HG03108 (cell line): ENCODE measurements at regions not wholly inside any gene's neighbourhood (a gene's known extent, or its start where the extent isn't known, plus 50 kb on each side); places are given as distances from the start of the nearest gene placed in this dataset.
"Not testable (repeated sequence)": the region's sequence is repeated elsewhere in the genome, so short reads cannot be mapped to it uniquely, and the experiment has no call there.

Experiments
- ATAC-seq: cut with Tn5 transposase; IDR thresholded peaks from one replicate; pipeline ENCODE4 v1.9.1; 2021; ENCODE audit warnings: moderate library complexity; ENCODE audit not compliant: unreplicated experiment

DNA sequence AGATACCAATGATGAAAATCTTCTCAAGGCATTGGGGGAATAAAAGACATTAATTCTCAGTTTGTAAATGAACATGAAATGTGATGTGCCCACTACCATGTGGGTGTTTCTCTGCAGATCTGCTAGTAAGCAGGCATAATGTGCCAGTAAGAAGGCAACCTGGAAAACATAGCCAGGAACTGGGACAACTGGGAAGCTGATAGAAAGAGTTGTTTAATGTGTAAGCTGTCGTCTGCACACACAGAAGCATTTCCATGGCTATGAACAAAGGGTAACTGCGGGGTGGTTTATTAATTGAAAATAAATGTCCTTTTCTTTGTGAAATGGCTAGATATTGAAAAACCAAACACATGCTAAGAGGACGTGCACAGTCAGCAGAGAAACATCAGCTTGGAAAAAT lies 52.0 kb downstream of the ZC3H11B start:
- ATAC-seq = no peak

DNA sequence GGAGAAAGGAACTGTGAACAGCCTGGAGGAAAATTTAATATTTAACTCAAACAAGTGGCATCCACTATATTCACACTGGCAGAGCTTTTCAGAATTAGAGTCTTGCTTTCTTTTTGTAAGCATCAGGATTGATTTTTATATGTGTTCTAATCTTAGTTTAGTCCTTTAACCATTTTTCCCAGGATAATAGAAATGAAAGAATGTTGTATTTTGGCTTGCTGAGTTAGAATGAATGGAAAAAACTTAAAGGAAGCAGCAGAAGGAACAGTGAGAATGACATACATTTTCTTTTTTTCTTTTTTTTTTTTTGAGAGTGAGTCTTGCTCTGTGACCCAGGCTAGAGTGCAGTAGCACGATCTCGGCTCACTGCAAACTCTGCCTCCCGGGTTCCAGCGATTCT lies 53.0 kb downstream of the ZC3H11B start:
- ATAC-seq = no peak

DNA sequence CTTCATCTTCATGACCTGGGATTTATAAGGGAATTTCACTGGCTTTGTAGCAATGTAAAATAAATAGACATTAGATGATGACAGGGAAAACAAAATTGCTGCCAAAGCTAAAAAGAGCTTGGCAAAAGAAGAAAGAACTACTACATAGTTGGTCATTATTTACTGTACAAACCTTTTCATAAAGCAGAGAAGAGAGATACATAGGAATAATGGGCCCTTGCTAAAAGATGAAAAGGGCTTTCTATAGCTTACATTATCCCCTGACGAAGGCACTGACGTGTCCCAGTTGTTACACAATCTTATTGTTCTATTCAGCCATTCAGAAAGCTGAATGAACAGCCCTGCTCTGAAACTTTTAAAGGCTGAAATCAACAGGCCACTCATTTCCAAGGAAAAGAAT lies 57.1 kb downstream of the ZC3H11B start:
- ATAC-seq = no peak

DNA sequence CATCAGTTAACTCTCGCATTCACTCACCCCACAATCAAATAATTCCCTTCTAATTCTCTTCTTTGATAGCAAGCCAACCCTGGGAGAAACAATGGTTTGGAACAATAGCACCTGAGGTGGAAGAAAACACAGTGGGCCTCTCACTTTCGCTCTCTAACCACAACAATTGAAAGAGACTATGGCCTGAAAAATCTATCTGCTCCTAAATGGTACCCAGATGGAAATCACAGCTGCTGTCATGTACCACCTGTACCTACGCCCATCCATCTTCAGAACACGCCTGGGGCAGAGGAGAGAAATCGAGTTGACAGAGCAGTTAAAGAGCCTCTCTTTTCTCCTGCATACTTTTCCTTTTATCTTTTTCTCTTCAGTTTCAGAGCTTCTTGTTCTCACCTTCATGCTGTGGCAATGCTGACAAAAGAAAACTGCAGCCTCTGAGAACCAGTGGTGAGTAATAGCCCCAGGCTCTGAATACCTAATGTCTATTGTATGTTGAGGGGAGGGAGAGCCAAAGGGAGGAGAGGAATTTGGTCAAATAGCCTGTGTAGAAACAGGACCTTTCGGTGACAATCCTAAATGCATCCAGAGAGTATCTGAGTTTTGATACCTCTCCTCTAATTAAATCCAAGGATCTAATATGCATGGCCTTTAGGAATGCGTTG lies 57.7 kb downstream of the ZC3H11B start:
- ATAC-seq = no peak

DNA sequence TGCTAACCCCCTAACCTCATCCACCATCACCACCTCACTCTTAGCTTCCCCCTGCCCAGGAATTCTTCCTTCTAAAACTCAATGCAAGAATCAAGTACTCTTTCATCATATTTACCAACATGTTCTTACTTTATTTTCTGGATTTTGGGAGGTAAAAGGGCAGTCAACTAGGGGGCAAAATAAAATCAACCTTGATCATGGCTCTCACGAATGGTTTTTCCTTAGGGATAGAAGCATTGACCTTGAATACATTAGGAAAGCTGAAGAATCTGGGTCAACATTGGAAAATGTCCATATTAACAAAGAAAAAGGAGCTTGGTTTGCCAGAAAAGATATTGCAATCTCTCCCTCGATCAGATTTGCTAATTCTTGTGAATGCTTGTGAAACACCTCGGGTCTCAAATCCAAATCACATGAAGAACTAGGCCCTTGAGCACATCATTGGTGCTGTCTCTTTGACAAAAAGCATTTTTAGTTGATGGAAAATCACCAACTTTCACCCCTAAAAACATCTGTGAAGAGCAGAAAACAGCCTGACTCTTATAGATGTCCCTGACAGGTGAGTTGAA lies 58.9 kb downstream of the ZC3H11B start:
- no peak for ATAC-seq

DNA sequence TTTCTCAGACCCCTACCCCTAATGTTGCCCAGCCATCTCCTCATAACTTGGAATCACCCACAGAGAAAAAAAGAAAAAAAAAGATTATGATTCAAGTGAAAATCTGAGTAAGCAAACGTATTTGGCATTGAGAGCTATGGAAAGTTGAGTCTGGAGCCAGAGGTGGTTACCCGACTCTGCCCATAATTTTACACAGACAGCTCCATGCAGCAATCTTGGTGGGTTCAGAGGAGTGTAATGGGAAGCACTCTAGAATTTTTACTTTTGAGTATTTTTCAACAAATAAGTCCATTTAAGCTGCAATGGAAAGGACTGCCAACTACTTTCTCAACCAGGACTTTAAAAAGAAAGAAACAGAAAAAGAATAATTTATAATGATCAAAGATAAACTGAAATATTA lies 62.7 kb downstream of the ZC3H11B start:
- no peak for ATAC-seq

DNA sequence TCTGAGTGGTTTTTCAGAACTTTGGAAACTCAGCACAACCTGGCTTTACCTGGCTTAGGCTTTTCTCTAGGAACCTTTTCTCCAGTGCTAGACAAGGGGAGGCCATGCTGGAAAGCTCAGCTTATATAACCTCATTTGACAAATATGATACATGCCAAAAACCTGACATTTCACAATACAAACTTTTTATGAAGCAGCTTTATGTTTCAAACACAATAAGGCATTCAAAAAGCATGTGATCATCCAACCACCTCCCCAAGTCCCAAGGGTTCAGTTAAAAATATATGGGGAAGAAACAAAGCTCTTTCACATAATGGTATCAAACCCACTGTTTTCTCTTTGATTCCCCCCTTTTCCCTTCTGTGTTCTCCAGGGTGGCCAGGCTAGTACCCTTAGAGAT lies 63.7 kb downstream of the ZC3H11B start:
- no peak for ATAC-seq

DNA sequence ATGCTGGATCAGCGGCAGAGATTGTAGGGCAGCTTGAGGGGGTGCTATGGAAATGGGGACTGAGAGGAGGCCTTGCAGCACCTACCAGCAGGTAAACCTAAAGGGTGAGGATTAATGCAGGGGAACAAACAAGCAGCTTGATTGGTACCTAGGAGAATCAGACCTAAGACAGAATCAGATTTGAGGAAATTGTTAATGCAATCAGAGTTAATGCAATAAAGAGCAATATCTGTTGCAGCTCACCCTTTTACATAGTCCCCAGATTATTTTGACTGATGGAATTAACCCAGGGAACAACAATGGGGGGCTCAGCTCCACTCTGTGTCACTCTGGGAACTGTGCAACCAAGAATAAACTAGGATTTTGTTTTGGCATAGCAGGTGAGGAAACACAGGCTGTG lies 64.5 kb downstream of the ZC3H11B start:
- ATAC-seq = no peak

DNA sequence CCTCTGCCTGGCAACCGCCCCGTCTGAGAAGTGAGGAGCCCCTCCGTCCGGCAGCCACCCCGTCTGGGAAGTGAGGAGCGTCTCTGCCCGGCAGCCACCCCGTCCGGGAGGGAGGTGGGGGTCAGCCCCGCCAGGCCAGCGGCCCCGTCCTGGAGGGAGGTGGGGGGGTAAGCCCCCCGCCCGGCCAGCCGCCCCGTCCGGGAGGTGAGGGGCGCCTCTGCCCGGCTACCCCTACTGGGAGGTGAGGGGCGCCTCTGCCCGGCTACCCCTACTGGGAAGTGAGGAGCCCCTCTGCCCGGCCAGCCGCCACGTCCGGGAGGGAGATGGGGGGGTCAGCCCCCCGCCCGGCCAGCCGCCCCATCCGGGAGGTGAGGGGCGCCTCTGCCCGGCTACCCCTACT lies 67.1 kb downstream of the ZC3H11B start:
- not testable (repeated sequence) for ATAC-seq

DNA sequence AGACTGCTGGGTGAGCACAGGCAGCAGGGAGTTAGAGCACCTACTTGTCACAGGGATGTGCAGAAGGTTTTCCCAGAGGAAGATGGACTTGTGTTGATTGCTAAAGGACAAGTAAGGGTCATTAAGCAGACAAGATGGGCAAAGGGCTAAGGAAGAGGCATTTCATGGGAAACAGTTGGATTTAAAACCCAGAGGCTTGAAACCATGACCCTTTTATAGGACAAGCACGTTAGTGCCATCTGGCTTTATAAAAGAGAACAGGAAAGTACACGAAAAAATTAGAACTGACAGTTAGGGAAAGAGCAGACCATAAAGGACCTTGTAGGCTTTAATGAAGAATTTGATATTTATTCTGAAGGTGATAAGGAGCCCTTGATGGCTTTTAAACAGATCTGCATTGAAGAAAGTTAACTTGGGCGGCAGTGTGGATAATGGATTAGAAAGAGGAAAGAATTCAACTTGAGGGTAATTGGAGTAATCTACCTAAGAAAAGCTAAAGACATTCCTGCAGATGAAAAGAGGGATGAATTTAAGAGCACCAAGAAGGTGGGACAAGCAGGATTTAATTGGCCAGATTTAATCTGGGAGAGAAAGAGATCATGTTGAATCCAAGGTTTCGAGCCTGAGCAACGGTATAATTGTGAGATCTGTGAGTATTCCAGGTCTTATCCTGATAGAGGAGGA lies 68.6 kb downstream of the ZC3H11B start:
- no peak for ATAC-seq

DNA sequence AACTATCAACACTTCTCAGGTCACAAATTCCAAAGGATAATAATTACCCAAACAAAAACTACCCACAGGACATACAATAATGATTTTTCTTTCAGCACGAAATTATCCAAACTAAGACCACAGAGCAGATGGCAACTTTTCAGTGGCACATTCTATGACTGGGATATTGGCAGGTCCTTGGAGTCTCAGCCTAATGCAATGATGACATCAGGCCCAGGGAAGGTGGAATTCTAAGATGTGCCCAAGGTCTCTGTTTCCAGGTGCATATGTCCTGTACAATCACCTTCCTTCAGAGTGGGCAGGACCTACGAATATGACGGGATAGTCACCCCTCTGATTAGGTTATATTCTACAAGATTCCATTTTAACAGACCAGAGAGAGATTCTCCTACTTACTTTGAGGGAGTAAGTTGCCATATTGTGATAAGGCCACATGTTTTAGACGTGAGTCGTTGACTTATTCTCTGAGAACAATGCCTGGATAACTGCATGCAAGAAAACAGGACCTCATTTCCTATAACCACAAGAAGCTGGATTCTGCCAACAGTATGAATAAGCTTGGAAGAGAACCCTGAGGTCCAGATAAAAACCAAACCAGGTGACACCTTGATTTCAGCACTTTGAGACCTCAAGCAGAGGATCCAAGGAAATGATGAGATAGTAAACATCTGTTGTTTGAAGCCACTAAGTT lies 69.9 kb downstream of the ZC3H11B start:
- no peak for ATAC-seq

DNA sequence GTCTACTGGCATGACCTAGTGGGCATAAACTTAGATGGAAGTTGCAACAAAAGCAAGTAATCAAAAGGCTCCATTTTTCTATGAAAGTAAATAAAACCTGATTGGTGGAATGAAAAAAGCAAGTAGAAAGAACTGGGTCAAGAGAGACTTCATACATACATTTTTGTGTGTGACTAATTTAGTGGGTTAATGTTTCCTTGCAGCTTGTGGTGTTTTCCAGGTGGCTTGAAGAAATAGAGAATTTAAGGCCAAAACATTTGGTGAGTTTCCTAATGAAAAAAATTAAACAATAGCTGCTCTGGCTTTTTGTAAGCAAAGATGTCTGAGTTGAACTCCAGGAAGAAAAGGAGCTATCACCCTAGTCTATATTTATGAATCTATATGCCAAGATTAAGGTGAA lies 71.0 kb downstream of the ZC3H11B start:
- no peak for ATAC-seq

DNA sequence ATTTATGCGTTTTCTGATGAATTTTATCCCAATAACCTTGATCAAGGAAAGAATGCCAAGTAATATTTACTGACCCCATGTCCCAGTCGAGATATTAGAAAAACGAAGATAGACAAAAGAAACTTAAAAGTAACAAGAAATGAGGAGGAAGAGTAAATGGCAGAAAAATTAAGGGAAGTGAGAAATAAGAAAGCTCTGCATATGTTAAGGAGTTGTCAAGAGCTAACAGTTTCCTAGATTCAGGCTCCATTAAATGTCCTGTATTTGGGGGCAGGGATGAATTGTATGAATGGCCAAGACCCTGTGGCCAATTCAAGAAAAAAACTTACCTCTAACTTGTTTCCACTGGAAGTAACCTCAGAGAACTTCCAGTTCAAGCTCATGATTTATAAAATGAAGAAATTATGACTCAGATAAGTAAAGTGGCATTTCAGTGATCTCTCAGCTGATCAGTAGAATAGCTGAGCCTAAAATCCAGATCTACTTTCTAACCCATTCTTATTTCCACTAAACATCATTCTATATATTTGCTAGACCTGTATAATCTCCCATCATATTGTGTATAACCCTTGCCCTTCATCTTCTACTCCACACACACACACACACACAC lies 73.2 kb downstream of the ZC3H11B start:
- no peak for ATAC-seq

DNA sequence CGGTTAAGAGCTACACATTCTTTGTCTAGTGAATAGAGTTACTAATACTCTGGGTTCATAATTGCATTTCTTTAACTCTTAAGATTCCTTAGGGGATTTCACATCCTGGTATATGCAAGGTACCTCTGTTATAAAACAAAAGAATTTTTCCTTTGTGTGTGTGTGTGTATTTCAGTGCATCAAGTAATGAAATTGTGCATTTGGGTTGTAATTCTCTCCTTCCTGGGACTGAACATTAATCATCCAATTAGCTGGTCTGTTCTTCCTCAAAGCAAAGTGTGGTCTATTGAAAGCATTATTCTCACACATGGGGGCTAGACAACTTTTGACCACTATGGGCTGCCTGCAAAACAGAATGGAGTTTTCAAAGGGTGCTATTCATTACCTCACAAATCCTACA lies 74.0 kb downstream of the ZC3H11B start:
- no peak for ATAC-seq

DNA sequence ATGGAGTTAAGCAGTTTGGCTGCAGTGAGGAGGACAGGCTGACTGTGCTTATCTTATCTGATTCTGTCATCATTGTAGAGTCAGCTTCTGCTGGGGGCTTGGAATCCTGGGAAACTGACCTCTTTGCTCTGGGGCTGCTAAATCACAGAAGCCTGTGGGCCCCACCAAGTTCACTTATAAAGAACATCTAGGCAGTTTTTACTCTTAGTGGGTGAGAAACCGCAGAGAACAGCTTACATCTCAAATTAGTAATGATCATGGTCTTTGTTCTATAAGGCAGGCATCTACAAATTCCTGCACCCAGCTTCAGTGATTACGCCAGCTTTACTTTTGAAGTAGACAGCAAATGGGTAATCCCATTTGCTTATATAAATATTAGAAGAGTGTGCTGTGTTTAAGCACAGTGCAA lies 75.7 kb downstream of the ZC3H11B start:
- no peak for ATAC-seq

DNA sequence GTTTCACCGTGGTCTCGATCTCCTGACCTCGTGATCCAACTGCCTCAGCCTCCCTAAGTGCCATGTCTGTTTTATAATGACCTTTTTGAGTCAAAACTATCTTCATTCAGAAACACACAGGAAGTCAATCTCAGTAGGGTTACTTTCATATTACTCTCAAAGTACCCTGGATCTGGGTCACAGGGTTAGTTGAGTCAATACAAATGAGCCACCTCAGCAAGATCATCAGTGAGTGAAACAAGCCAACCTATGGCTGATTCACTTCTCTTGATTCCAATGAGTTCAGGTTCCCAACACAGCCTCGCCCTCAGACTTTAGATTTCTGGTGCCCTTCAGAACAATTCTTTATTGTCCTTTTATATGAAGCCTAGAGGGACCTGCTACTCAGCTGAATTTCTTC lies 76.9 kb downstream of the ZC3H11B start:
- no peak for ATAC-seq

DNA sequence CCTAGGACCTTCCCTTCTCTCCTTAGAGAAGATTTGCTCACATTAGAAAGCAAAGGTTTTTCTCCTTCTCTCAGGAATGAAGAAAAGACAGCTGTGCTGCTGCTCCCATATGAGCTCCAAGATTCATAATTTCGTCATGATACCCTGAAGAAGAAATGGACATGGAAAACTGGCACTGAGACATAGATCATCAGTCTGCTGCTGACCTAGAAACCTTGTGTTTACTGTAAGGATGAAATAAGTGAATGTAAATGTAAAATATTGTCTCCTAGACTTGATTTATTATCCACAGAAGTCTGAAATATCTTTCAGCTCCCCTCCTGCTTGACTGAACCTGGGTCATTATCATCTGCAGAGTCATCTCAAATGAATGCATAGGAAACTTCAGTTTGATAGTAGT lies 77.9 kb downstream of the ZC3H11B start:
- no peak for ATAC-seq

DNA sequence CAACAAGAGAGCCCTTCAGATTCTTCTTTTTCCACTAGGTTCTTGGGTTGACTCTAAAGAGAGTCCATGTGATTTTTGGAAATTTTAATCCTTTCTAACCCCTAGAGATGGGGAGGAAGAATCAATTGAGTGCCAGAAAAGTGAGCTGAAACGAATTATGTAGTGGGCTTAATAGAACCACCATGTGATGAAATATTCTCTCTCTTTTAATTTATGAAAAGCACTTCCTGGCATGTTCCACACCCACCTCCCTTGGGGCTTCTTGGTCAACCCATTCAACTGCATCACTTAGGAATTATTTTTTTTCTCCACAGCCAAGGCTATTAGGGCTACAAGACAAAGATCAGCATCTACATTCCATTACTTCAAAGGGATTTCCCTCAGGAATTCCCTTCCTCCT lies 79.6 kb downstream of the ZC3H11B start:
- no peak for ATAC-seq

DNA sequence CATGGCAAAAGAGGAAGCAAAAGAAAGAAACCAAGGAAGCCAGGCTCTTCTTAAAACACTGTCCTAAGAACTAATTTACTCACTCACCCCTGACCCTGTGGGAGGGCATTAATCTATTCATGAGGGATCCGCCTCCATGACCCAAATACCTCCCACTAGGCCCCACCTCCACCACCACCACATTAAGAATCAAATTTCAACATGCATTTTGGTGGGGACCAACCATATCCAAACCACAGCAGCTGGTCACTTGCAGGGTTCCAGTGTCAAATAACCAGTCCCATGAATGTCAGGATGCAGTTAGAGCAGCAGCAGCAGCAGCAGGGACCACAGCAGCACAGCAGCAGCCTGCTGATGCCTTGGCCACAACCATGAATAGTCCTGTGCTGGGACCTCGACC lies 83.8 kb downstream of the ZC3H11B start:
- ATAC-seq = no peak

DNA sequence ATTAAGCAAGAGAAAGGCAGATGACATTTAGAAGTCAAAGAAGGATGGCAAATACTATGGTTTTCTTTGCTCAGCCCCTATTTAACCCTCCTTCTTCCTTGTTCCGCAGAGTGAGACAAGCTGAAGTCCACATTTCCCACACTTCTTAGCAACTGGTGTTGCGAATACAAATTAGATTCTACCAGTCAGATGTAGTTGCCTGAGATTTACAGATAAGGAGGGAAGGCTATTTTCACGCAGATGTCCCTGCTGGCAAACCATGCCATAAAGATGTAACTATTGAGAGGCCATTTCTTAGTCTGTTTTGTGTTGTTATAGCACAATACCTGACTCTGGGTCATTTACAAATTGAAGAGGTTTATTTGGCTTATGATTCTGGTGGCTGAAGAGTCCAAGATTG lies 84.3 kb downstream of the ZC3H11B start:
- no peak for ATAC-seq

DNA sequence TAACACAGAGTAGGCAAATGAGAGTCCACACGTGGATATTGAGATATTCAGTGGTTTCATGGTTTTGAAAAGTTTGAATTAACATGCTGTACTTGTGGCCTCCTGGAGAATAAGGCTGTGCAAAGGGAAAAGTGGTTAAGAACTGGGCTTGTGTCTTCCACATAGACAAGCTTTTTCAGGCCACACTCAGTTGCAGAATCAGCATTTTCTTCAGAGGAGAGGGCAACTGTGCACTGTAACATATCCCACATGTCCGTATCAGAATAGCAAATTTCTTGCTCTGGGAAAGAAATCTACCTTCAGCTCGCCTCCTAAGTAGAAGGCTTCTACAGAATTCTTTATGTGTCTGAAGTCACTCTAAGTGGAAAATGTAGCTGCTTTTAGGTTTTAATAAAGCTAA lies 84.9 kb downstream of the ZC3H11B start:
- ATAC-seq = no peak

DNA sequence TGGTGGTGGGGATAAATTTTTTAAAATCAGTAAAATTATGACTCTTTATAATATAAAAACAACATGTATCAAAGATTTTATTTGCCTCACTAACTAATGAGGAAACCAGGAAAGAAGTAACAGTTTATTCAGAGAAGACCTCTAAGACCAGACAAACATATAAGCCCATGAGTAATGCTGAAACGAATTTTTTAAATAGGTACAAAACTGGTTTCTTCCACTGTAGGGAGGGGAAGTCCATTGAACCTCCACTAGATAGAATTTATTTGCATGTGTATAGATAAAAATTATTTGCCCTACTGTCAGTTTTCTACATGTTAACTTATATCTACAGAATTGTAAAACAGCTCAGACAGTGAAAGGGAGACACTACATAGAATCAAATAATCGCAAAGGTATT lies 86.8 kb downstream of the ZC3H11B start:
- ATAC-seq = no peak
